PFSK-1 (cell line): ENCODE measurements at regions not wholly inside any gene's neighbourhood (a gene's known extent, or its start where the extent isn't known, plus 50 kb on each side); places are given as distances from the start of the nearest gene placed in this dataset.

Experiments
- FOXP2 ChIP-seq: optimal IDR thresholded peaks from 2 replicates; pipeline ENCODE3; 2011; ENCODE audit warnings: borderline replicate concordance, control low read depth, inconsistent platforms; ENCODE audit not compliant: insufficient read depth; ENCODE audit errors: extremely low read length, extremely low read depth
- POLR2AphosphoS5 ChIP-seq: IDR thresholded peaks from 2 replicates; pipeline ENCODE4 v1.6.1; 2012; ENCODE audit warnings: low read depth, mild to moderate bottlenecking, control low read depth, low read length, moderate library complexity
- REST ChIP-seq, 2 experiments: IDR thresholded peaks; 2 replicates each; pipeline versions ENCODE4 v1.6.1 to v1.8.0; 2011 to 2012; ENCODE audit warnings: low read depth in 2 of 2, low read length in 2 of 2, control low read depth in 1 of 2, inconsistent platforms in 1 of 2, mild to moderate bottlenecking in 1 of 2, moderate library complexity in 1 of 2; ENCODE audit not compliant: insufficient read depth in 1 of 2
- SIN3A ChIP-seq: IDR thresholded peaks from 2 replicates; pipeline ENCODE4 v1.6.1; 2012; ENCODE audit warnings: mild to moderate bottlenecking, low read length, moderate library complexity, borderline replicate concordance; ENCODE audit not compliant: insufficient read depth
- TAF1 ChIP-seq: IDR thresholded peaks from 2 replicates; pipeline ENCODE4 v1.6.1; 2012; ENCODE audit warnings: low read length, control low read depth, borderline replicate concordance; ENCODE audit not compliant: insufficient read depth

GRCh38 chr10:10891124-10892082, 126.3 kb upstream of the CELF2 start:
- TF ChIP-seq TAF1, result no peak
- TF ChIP-seq SIN3A, result no peak
- no peak for TF ChIP-seq REST (IDR thresholded peaks at IDR 0.05; ENCODE audit: insufficient read depth in 1 of 2, low read depth in 2 of 2, low read length in 2 of 2)
- no peak for TF ChIP-seq FOXP2
- no peak for TF ChIP-seq POLR2AphosphoS5

- TF ChIP-seq SIN3A, result no peak
- no peak for TF ChIP-seq REST (IDR thresholded peaks at IDR 0.05; ENCODE audit: insufficient read depth in 1 of 2, low read depth in 2 of 2, low read length in 2 of 2)
- TF ChIP-seq TAF1, result no peak
- no peak for TF ChIP-seq POLR2AphosphoS5
- TF ChIP-seq FOXP2, result no peak
Measured at GRCh38 chr10:10892290-10892875, 125.3 kb upstream of the CELF2 start.

- TF ChIP-seq REST (IDR thresholded peaks at IDR 0.05; ENCODE audit: insufficient read depth in 1 of 2, low read depth in 2 of 2, low read length in 2 of 2) (no peak), SIN3A (no peak), POLR2AphosphoS5 (no peak), FOXP2 (no peak), TAF1 (no peak)
Measured at GRCh38 chr10:10897400-10897799, 120.3 kb upstream of the CELF2 start.

- no peak for TF ChIP-seq SIN3A
- no peak for TF ChIP-seq REST (IDR thresholded peaks at IDR 0.05; ENCODE audit: insufficient read depth in 1 of 2, low read depth in 2 of 2, low read length in 2 of 2)
- TF ChIP-seq TAF1, result no peak
- no peak for TF ChIP-seq POLR2AphosphoS5
- TF ChIP-seq FOXP2, result no peak
Measured at GRCh38 chr10:10901906-10902305, 115.8 kb upstream of the CELF2 start.
